Esophagus squamous epithelium (tissue), 5 donors: ENCODE measurements at regions not wholly inside any gene's neighbourhood (a gene's known extent, or its start where the extent isn't known, plus 50 kb on each side); places are given as distances from the start of the nearest gene placed in this dataset.

Experiments used
- DNase-seq: peaks from one replicate; lab custom pipeline; 2025; lab: John Stamatoyannopoulos, UW
- H3K27ac ChIP-seq, 4 donors: fragments of 200-600 bp; sonication (generic); one replicate each; pipeline ENCODE4 v1.5.1; 2016 to 2019; ENCODE audit warnings: mild to moderate bottlenecking in 1 of 4
- H3K27me3 ChIP-seq, 4 donors: fragments of 200-600 bp; sonication (generic); 1 replicate in 3 of 4; 2 replicates in 1 of 4; pipeline versions ENCODE4 v1.5.1 to v1.6.0; 2017 to 2021; ENCODE audit warnings: antibody characterized with exemption in 1 of 4
- H3K36me3 ChIP-seq, 3 donors: fragments of 200-600 bp; sonication (generic); one replicate each; pipeline ENCODE4 v1.5.1; 2016 to 2019
- H3K4me1 ChIP-seq, 3 donors: fragments of 200-600 bp; sonication (generic); one replicate each; pipeline ENCODE4 v1.5.1; 2017 to 2019
- H3K4me3 ChIP-seq, 4 donors: fragments of 200-600 bp; sonication (generic); 1 replicate in 3 of 4; 2 replicates in 1 of 4; pipeline ENCODE4 v1.5.1; 2016 to 2019; ENCODE audit warnings: mild to moderate bottlenecking in 2 of 4, moderate library complexity in 1 of 4
- H3K9me3 ChIP-seq, 3 donors: fragments of 200-600 bp; sonication (generic); one replicate each; pipeline ENCODE4 v1.5.1; 2016 to 2019
- POLR2A ChIP-seq, 4 donors: fragments of 450-650 bp; IDR thresholded peaks; one replicate each; pipeline ENCODE4 v1.6.1; 2017; ENCODE audit warnings: antibody characterized with exemption in 4 of 4, mild to moderate bottlenecking in 4 of 4, moderate library complexity in 3 of 4
- WGBS, 2 donors: methylation state at CpG; one replicate each; pipeline ENCODE4 v1.1.5; 2018; 5-methylcytosine and 5-hydroxymethylcytosine counted together
- intact Hi-C: fragments of 100-400 bp; cut with DNase I; formaldehyde crosslinking; loops from one replicate; pipeline ENCODE4 v1.15.0; 2022
- TF ChIP-seq, protein P1 (sequence below), 6 experiments: fragments of 450-650 bp in 4 of 6; fragments of 200-600 bp in 2 of 6; sonication (generic) in 2 of 6; IDR thresholded peaks; one replicate each; pipeline ENCODE4 v1.5.1; 2016 to 2019; ENCODE audit warnings: antibody characterized with exemption in 6 of 6, mild to moderate bottlenecking in 4 of 6, moderate library complexity in 4 of 6
- donor health status: DM: yes; HTN: yes; CAD: no.

DNA sequence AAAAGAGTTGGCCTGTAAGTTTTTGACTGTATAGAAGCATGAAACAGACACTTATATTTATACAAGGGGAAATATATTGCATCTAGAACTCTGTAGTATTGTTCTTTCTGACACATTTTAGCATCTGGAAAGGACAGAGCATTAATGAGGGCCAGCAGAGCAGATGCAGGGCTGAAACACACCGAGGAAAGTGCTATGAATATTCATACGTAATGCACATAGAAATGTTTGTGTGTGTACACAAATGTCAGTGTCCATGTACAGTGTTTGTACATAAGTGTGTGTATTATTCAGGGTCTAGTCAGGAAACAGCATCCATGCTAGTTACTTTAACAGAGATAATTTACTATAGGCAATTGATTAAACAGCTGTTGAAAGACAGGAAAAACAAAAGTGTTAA lies 146.5 kb upstream of the DTNBP1 start:
- Histone ChIP-seq H3K4me3 (no peak overlapping the region), H3K4me1 (no peaks in the 10 kb centered on the region), H3K36me3 (no peaks in the 10 kb centered on the region), H3K27me3 (no peaks in the 10 kb centered on the region), H3K9me3 (no peaks in the 10 kb centered on the region), H3K27ac (no peak overlapping the region)
- no peak for DNase-seq
- intact Hi-C loops: no loop called here
- 80 to 86% methylated on average over 2 of the region's 2 CpGs for WGBS, 2 donors
- TF ChIP-seq, protein P1, sequence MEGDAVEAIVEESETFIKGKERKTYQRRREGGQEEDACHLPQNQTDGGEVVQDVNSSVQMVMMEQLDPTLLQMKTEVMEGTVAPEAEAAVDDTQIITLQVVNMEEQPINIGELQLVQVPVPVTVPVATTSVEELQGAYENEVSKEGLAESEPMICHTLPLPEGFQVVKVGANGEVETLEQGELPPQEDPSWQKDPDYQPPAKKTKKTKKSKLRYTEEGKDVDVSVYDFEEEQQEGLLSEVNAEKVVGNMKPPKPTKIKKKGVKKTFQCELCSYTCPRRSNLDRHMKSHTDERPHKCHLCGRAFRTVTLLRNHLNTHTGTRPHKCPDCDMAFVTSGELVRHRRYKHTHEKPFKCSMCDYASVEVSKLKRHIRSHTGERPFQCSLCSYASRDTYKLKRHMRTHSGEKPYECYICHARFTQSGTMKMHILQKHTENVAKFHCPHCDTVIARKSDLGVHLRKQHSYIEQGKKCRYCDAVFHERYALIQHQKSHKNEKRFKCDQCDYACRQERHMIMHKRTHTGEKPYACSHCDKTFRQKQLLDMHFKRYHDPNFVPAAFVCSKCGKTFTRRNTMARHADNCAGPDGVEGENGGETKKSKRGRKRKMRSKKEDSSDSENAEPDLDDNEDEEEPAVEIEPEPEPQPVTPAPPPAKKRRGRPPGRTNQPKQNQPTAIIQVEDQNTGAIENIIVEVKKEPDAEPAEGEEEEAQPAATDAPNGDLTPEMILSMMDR (IDR thresholded peaks at IDR 0.05): no peak
- no peak for TF ChIP-seq POLR2A (IDR thresholded peaks at IDR 0.05)

DNA sequence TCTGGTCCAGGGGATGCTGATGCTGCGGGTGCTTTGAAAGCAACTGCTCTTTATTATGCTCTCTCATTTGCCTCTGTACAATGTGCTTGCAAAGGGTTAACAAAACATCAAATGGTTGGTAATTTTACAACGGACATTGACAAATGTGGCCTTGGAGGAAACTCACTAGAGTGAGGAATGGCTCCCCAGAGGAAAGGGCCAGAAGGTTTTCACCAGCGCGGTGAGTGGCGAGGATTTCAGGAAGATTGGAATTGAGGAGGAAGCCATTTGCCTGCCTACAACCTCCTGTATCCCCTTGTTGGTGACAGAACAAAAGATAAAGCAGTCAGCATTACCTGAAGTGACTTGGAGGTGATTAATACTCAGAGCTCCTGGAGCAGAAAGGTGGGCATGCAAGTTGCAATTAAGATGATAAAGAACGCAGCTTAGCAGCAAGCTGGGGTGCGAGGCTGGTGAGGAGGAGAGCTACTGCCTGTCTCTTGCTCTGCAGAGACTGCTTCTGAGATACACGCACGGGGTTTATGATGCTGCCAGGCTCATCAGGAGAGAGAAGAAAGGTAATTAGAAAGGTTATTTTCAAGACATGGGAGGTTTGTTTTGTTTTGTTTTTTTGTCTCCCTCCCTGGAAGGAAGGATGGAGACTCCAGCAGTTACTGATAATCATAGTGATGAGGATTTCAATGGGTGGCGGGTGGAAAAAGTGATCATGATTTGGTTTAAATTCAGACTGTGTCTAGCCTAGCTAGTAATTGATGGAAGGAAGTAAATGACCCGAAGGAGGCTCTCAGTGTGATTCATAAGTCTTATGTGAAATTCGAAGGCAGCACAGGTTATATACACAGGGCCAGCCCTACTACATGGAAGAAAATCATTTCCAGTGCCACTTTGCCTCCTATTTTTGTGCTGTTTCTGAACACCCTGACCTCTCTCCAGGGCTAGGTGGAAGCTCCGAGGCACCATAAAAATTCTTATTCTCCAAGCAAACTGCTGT lies 141.6 kb upstream of the DTNBP1 start:
- H3K4me1 ChIP-seq: no peaks in the 10 kb centered on the region
- intact Hi-C loops: no loop called here
- H3K9me3 ChIP-seq: no peaks in the 10 kb centered on the region
- no peak for DNase-seq
- H3K36me3 ChIP-seq: no peaks in the 10 kb centered on the region
- H3K27me3 ChIP-seq: no peaks in the 10 kb centered on the region
- no peak for TF ChIP-seq POLR2A (IDR thresholded peaks at IDR 0.05)
- TF ChIP-seq, protein P1 (IDR thresholded peaks at IDR 0.05): no peak
- WGBS, 2 donors: 64 to 67% methylated on average over 9 to 13 of the region's 13 CpGs
- H3K27ac ChIP-seq: no peak overlapping the region
- no peak overlapping the region for H3K4me3 ChIP-seq

DNA sequence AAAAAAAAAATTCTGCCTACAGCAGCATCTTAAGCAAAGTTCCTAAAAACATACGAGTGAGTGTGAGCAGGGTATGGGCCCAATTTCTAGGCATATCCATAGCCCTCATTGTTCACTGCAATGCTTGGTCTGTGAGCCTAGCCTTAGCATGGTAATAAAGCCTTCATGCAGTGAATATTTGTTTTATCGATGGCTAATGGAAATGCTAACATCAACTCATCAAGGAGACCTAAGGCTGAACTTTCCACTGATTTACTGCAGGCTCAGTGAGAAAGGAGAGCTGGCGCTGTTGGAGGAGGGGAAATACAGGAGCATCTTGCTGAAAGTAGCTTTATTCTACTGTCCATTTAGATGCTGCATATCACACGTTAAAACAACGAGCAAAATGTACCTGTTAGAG lies 139.6 kb upstream of the DTNBP1 start:
- WGBS, 2 donors: 80 to 85% methylated on average over 5 of the region's 5 CpGs
- Histone ChIP-seq H3K27ac (no peak overlapping the region), H3K4me1 (no peaks in the 10 kb centered on the region), H3K36me3 (no peaks in the 10 kb centered on the region), H3K27me3 (no peaks in the 10 kb centered on the region), H3K4me3 (no peak overlapping the region), H3K9me3 (peaks cover 0 to 10% (median 5%) of the 10 kb centered on the region in 3 donors)
- no peak for DNase-seq
- TF ChIP-seq, protein P1 (IDR thresholded peaks at IDR 0.05): no peak
- TF ChIP-seq POLR2A (IDR thresholded peaks at IDR 0.05): no peak
- intact Hi-C loops: no loop called here

DNA sequence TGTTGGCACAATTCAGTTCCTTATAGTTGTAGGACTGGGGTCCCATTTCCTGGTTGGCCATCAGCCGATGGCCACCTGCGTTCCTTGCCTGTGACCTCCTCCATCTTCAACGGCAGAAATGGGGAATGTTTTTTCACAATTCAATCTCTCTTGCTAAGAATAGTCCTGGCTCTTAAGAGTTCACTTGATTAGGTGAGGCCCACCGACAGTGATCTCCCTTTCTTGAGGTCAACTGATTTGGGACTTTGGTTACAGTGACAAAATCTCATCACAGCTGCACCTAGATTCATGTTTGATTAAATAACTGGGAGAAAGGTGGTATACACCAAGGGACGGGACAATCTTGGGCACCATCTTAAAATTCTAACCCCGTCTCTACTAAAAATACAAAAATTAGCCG lies 139.1 kb upstream of the DTNBP1 start:
- DNase-seq: no peak
- Histone ChIP-seq H3K27ac (no peak overlapping the region), H3K4me3 (no peak overlapping the region), H3K4me1 (no peaks in the 10 kb centered on the region), H3K9me3 (peaks cover 0 to 12% (median 5%) of the 10 kb centered on the region in 3 donors), H3K36me3 (no peaks in the 10 kb centered on the region), H3K27me3 (no peaks in the 10 kb centered on the region)
- 88% methylated on average over 7 of the region's 7 CpGs for WGBS, 2 donors
- TF ChIP-seq, protein P1 (IDR thresholded peaks at IDR 0.05): no peak
- TF ChIP-seq POLR2A (IDR thresholded peaks at IDR 0.05): no peak
- intact Hi-C loops: no loop called here

DNA sequence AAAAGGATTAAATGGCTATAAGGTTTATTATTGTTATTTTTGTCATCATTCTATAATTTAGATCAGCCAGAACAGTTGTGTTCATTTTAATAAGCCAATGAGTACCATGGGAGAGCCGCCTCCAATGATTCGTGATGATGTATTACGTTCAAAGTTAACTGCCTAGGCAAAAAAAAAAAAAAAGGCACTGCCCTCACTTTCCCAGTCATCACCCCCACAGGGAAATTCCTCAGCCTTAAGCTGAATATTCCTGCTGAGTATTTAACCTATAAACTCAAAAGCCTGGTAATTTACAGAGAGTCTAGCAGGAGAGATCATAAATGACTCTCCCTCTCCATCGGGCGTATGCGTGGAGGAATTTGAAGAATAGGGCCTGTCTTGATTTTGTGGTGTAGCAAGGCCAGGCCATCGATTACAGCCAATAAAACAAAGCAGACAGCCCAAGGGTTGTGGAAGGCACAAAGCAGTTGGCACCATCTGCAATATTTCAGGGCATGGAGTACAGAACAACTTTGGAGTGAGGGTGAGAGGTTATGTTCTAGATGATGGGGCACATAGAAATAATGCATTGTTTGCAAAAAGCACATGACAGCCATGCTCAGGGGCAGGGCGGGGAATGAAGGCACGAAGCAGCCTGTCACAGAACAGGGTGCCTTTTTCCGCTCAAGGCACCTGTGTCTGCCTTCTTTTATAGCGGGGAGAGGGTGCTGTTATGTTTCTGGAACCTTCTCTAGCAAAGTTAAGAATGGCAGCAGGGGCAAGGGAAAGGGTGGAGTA lies 138.2 kb upstream of the DTNBP1 start:
- H3K27me3 ChIP-seq: no peaks in the 10 kb centered on the region
- intact Hi-C loops: no loop called here
- TF ChIP-seq, protein P1 (IDR thresholded peaks at IDR 0.05): no peak
- no peak for TF ChIP-seq POLR2A (IDR thresholded peaks at IDR 0.05)
- no peak for DNase-seq
- H3K4me1 ChIP-seq: no peaks in the 10 kb centered on the region
- no peaks in the 10 kb centered on the region for H3K36me3 ChIP-seq
- H3K4me3 ChIP-seq: no peak overlapping the region
- WGBS, 2 donors: 82 to 84% methylated on average over 9 to 11 of the region's 11 CpGs
- H3K27ac ChIP-seq: no peak overlapping the region
- H3K9me3 ChIP-seq: peaks cover 0 to 12% (median 5%) of the 10 kb centered on the region in 3 donors
